Colonic mucosa (tissue), 4 donors: ENCODE measurements at regions not wholly inside any gene's neighbourhood (a gene's known extent, or its start where the extent isn't known, plus 50 kb on each side); places are given as distances from the start of the nearest gene placed in this dataset.

Experiments
- DNase-seq: peaks from one replicate; pipeline ENCODE4 v3.0.0-alpha.2; 2020
- H3K27ac ChIP-seq: fragments of 200-600 bp; one replicate; pipeline ENCODE4 v1.8.0; 2021
- H3K27me3 ChIP-seq: fragments of 200-600 bp; one replicate; pipeline ENCODE4 v1.8.0; 2021
- H3K36me3 ChIP-seq: fragments of 200-600 bp; one replicate; pipeline ENCODE4 v1.8.0; 2021
- H3K4me1 ChIP-seq: fragments of 200-600 bp; one replicate; pipeline ENCODE4 v1.8.0; 2021; ENCODE audit warnings: mild to moderate bottlenecking
- H3K4me3 ChIP-seq: fragments of 200-600 bp; one replicate; pipeline ENCODE4 v1.8.0; 2021
- H3K9ac ChIP-seq, 2 donors: one replicate each; pipeline ENCODE4 v1.7.0; 2013; ENCODE audit warnings: control low read depth in 2 of 2, low read depth in 2 of 2, low read length in 2 of 2
- H3K9me3 ChIP-seq: fragments of 200-600 bp; one replicate; pipeline ENCODE4 v1.8.0; 2021
- intact Hi-C: fragments of 100-400 bp; cut with DNase I; formaldehyde crosslinking; loops from one replicate; pipeline ENCODE4 v1.14.1; 2022
- TF ChIP-seq, protein P1 (sequence below): fragments of 200-600 bp; IDR thresholded peaks from one replicate; pipeline ENCODE4 v1.8.0; 2022; ENCODE audit warnings: antibody characterized with exemption, mild to moderate bottlenecking
- donor health status: healthy.
- donor health status: DM: no; HTN: no; CAD: no.
- donor health status: DM: no; HTN: no; CAD: no.

DNA sequence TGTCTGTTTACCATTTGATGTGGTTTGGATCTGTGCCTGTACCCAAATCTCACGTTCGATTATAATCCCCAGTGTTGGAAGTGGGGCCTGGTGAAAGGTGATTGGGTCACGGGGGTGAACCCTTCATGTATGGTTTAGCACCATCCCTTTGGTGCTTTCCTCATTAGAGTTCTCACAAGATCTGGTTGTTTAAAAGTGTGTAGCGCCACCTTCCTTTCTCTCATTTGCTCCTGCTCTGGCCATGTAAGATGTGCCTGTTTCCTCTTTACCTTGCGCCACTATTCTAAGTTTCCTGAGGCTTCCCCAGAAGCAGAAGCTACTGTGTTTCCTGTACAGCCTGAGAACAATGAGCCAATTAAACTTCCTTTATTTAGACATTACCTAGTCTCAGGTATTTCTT, 610.7 kb upstream of the ADGRL3 start:
- Histone ChIP-seq H3K9me3 (no peaks in the 10 kb centered on the region), H3K9ac (no peak overlapping the region), H3K4me3 (no peak overlapping the region), H3K27me3 (no peaks in the 10 kb centered on the region), H3K4me1 (no peaks in the 10 kb centered on the region), H3K36me3 (no peaks in the 10 kb centered on the region), H3K27ac (no peak overlapping the region)
- DNase-seq, result no peak
- intact Hi-C loops, result no loop called here
- TF ChIP-seq, protein P1, sequence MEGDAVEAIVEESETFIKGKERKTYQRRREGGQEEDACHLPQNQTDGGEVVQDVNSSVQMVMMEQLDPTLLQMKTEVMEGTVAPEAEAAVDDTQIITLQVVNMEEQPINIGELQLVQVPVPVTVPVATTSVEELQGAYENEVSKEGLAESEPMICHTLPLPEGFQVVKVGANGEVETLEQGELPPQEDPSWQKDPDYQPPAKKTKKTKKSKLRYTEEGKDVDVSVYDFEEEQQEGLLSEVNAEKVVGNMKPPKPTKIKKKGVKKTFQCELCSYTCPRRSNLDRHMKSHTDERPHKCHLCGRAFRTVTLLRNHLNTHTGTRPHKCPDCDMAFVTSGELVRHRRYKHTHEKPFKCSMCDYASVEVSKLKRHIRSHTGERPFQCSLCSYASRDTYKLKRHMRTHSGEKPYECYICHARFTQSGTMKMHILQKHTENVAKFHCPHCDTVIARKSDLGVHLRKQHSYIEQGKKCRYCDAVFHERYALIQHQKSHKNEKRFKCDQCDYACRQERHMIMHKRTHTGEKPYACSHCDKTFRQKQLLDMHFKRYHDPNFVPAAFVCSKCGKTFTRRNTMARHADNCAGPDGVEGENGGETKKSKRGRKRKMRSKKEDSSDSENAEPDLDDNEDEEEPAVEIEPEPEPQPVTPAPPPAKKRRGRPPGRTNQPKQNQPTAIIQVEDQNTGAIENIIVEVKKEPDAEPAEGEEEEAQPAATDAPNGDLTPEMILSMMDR, result no peak

DNA sequence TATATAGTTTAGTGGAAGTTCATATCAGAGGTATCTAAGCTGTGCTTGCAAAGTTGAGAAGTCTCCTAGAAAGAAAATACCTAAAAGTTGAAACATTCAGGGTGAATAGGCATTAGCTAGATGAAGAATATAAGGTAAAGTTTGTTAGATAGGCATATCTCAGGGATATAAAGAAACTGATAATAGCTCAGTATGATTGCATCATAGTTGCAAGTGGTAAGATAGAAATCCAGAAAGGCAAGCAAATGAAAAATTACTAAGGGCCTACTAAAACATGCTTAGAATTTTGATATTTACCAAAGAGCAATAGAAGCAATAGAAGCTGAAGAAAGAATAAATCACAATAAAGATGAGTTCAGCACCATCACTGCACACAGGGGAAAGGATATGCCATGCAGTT, 610.0 kb upstream of the ADGRL3 start:
- Histone ChIP-seq H3K36me3 (no peaks in the 10 kb centered on the region), H3K9ac (no peak overlapping the region), H3K27ac (no peak overlapping the region), H3K4me1 (no peaks in the 10 kb centered on the region), H3K4me3 (no peak overlapping the region), H3K27me3 (no peaks in the 10 kb centered on the region), H3K9me3 (no peaks in the 10 kb centered on the region)
- TF ChIP-seq, protein P1, result no peak
- DNase-seq, result no peak
- intact Hi-C loops, result no loop called here

GRCh38 chr4:60605646-60606354, 594.3 kb upstream of the ADGRL3 start:
- Histone ChIP-seq H3K4me3 (no peak overlapping the region), H3K9me3 (no peaks in the 10 kb centered on the region), H3K27me3 (no peaks in the 10 kb centered on the region), H3K27ac (no peak overlapping the region), H3K4me1 (no peaks in the 10 kb centered on the region), H3K9ac (no peak overlapping the region), H3K36me3 (no peaks in the 10 kb centered on the region)
- intact Hi-C loops, result no loop called here
- no peak for DNase-seq
- TF ChIP-seq, protein P1, result no peak

- Histone ChIP-seq H3K36me3 (no peaks in the 10 kb centered on the region), H3K9me3 (no peaks in the 10 kb centered on the region), H3K4me3 (no peak overlapping the region), H3K9ac (no peak overlapping the region), H3K27me3 (no peaks in the 10 kb centered on the region), H3K4me1 (no peaks in the 10 kb centered on the region), H3K27ac (no peak overlapping the region)
- no peak for DNase-seq
- intact Hi-C loops, result no loop called here
- TF ChIP-seq, protein P1, result no peak
These were observed 588.2 kb upstream of the ADGRL3 start for GRCh38 chr4:60611762-60612496.

DNA sequence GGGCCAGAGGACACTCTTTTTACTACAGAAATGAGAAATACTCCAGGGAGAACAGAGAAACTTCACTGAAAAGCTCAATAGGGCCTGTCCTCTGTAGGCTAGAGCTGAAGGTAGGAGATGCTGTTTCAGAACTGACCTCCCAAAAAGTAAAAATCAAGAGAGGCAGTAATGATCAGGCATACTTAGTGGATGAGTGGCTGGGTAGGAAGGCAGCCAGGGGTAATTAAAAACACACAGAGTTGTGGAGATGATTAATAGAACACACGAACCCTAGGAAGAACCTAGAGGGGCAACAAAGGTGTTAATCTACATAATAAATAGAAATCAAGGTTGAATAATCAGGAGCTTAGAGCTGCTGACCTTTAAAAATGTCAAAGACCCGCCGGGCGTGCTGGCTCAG, 582.4 kb upstream of the ADGRL3 start:
- H3K9me3 ChIP-seq, result no peaks in the 10 kb centered on the region
- H3K4me3 ChIP-seq, result no peak overlapping the region
- H3K27me3 ChIP-seq, result no peaks in the 10 kb centered on the region
- no peak for DNase-seq
- TF ChIP-seq, protein P1, result no peak
- H3K9ac ChIP-seq, result no peak overlapping the region
- H3K36me3 ChIP-seq, result no peaks in the 10 kb centered on the region
- intact Hi-C loops, result no loop called here
- no peaks in the 10 kb centered on the region for H3K4me1 ChIP-seq
- H3K27ac ChIP-seq, result no peak overlapping the region
